K562 (cell line): ENCODE measurements at regions not wholly inside any gene's neighbourhood (a gene's known extent, or its start where the extent isn't known, plus 50 kb on each side); places are given as distances from the start of the nearest gene placed in this dataset.

ENCODE experiments used
- ATAC-seq: fragments of 200-7000 bp; cut with Tn5 transposase; 3 replicates; pipeline ENCODE4 v1.9.1; 2020; ENCODE audit warnings: moderate library complexity
- BruUV-seq: library from RNA; stranded (reverse); fragments of 400-500 nt; replicated peaks from 2 replicates; lab custom pipeline; 2021; lab: Mats Ljungman, UMichigan
- CTCF ChIA-PET: fragments of 300-600 bp; formaldehyde crosslinking; extraction: SDS; loops from one replicate; lab custom pipeline; 2021; ENCODE audit warnings: low intra/inter-chr PET ratio; lab: Yijun Ruan, JAX
- POLR2A ChIA-PET: fragments of 300-600, 350-650 bp; sonication (Branson Sonifier 250); formaldehyde crosslinking; extraction: SDS; loops from one replicate; lab custom pipeline; 2021; ENCODE audit warnings: antibody characterized with exemption, inconsistent platforms; lab: Yijun Ruan, JAX
- DNase-seq, 4 experiments: peaks; one replicate each; pipeline versions ENCODE4 v3.0.0 to v3.0.0-alpha.2; 2011 to 2018; ENCODE audit warnings: low spot score in 3 of 4, mixed read lengths in 3 of 4; ENCODE audit errors: extremely low read depth in 1 of 4
- FAIRE-seq: peaks from 2 replicates; lab custom pipeline; 2011; peaks lifted over from hg19 to GRCh38; lab: Jason Lieb, UNC
- H2AFZ ChIP-seq: 2 replicates; pipeline ENCODE4 v1.6.0; 2011; ENCODE audit warnings: low read depth, low read length, control low read depth, inconsistent platforms
- H3K27ac ChIP-seq: fragments of 200-600 bp; 3 replicates; pipeline ENCODE4 v1.8.0; 2011; ENCODE audit warnings: low read depth, mild to moderate bottlenecking, control low read depth, inconsistent platforms, low read length, moderate library complexity, mixed read lengths; ENCODE audit errors: extremely low read depth
- H3K27me3 ChIP-seq, 2 experiments: fragments of 300-600 bp in 1 of 2; 2 replicates in 1 of 2; 3 replicates in 1 of 2; pipeline versions ENCODE4 v1.6.0 to v1.8.0; 2011; ENCODE audit warnings: inconsistent platforms in 2 of 2, low read length in 2 of 2, mild to moderate bottlenecking in 1 of 2, mixed read lengths in 1 of 2, moderate library complexity in 1 of 2; ENCODE audit not compliant: control insufficient read depth in 2 of 2, insufficient read depth in 2 of 2
- H3K36me3 ChIP-seq: fragments of 300-600 bp; 3 replicates; pipeline ENCODE4 v1.8.0; 2011; ENCODE audit warnings: mild to moderate bottlenecking, low read length, inconsistent platforms; ENCODE audit not compliant: control insufficient read depth, insufficient read depth
- H3K4me1 ChIP-seq, 2 experiments: fragments of 200-600 bp in 1 of 2; replicated peaks in 1 of 2; 2 replicates in 1 of 2; 3 replicates in 1 of 2; pipeline versions ENCODE4 v1.5.1 to v1.8.0; 2011; ENCODE audit warnings: inconsistent platforms in 2 of 2, low read length in 2 of 2, mild to moderate bottlenecking in 1 of 2, mixed read lengths in 1 of 2, moderate library complexity in 1 of 2; ENCODE audit not compliant: control insufficient read depth in 2 of 2, insufficient read depth in 2 of 2
- H3K4me2 ChIP-seq: 2 replicates; pipeline ENCODE4 v1.6.1; 2011; ENCODE audit warnings: low read length, control low read depth, inconsistent platforms, mixed read lengths; ENCODE audit not compliant: insufficient read depth
- H3K4me3 ChIP-seq: fragments of 200-600 bp; sonication (generic), shearing (Covaris generic); 2 replicates; pipeline ENCODE4 v1.5.1; 2016; ENCODE audit warnings: control low read depth, inconsistent platforms
- H3K79me2 ChIP-seq: fragments of 200-600 bp; 3 replicates; pipeline ENCODE4 v1.8.0; 2011; ENCODE audit warnings: low read length, inconsistent platforms; ENCODE audit not compliant: control insufficient read depth, insufficient read depth
- H3K9ac ChIP-seq, 2 experiments: 2 replicates each; pipeline versions ENCODE4 v1.6.0 to v1.6.1; 2011; ENCODE audit warnings: low read depth in 2 of 2, low read length in 2 of 2, control low read depth in 1 of 2, inconsistent platforms in 1 of 2, mild to moderate bottlenecking in 1 of 2, mixed read lengths in 1 of 2; ENCODE audit not compliant: insufficient read depth in 1 of 2
- H3K9me1 ChIP-seq: one replicate; pipeline ENCODE4 v1.6.0; 2011; ENCODE audit warnings: inconsistent platforms, mild to moderate bottlenecking, low read length, moderate library complexity; ENCODE audit not compliant: control insufficient read depth, insufficient read depth
- H3K9me3 ChIP-seq: replicated peaks from 2 replicates; pipeline ENCODE4 v1.5.1; 2011; ENCODE audit warnings: low read depth, low read length, inconsistent platforms; ENCODE audit not compliant: control insufficient read depth, insufficient read depth
- H4K20me1 ChIP-seq: replicated peaks from 2 replicates; pipeline ENCODE4 v1.6.1; 2011; ENCODE audit warnings: low read length, inconsistent platforms, mixed read lengths; ENCODE audit not compliant: control insufficient read depth, insufficient read depth
- BCL6 ChIP-seq: fragments of 250-450 bp; sonication (Bioruptor Pico); IDR thresholded peaks from 2 replicates; pipeline ENCODE4 v1.4.0; 2020
- CBFA2T3 ChIP-seq: fragments of 450-650 bp; IDR thresholded peaks from 2 replicates; pipeline ENCODE4 v1.6.1; 2017
- HDAC1 ChIP-seq, 2 experiments: fragments of 450-650 bp; IDR thresholded peaks; 2 replicates each; pipeline ENCODE4 v1.6.1; 2016 to 2017; ENCODE audit warnings: inconsistent platforms in 1 of 2, mild to moderate bottlenecking in 1 of 2, moderate library complexity in 1 of 2
- NFATC3 ChIP-seq: fragments of 450-650 bp; IDR thresholded peaks from 2 replicates; pipeline ENCODE4 v1.6.1; 2017; ENCODE audit warnings: mild to moderate bottlenecking
- PRPF4 ChIP-seq: fragments of 200-400 bp; formaldehyde crosslinking; IDR thresholded peaks from one replicate; pipeline ENCODE4 v1.6.1; 2017; ENCODE audit warnings: low read length, low read depth, mild to moderate bottlenecking; ENCODE audit not compliant: insufficient read depth, poor library complexity, severe bottlenecking
- RFX7 ChIP-seq: fragments of 250-450 bp; sonication (Bioruptor Pico); IDR thresholded peaks from 2 replicates; pipeline ENCODE4 v1.5.1; 2021; ENCODE audit warnings: mild to moderate bottlenecking
- THAP7 ChIP-seq: fragments of 250-450 bp; sonication (Bioruptor Pico); IDR thresholded peaks from 2 replicates; pipeline ENCODE4 v1.5.0; 2021
- ZBTB2 ChIP-seq: fragments of 450-650 bp; IDR thresholded peaks from 2 replicates; pipeline ENCODE4 v1.6.1; 2016; ENCODE audit warnings: antibody characterized with exemption
- ZNF134 ChIP-seq: fragments of 250-450 bp; sonication (Bioruptor Pico); conservative IDR thresholded peaks from 2 replicates; pipeline ENCODE4 v1.4.0; 2020
- ZNF184 ChIP-seq: sonication (generic); formaldehyde crosslinking; IDR thresholded peaks from 2 replicates; pipeline ENCODE4 v1.5.0; 2020; ENCODE audit warnings: missing genetic modification reagents
- ZNF584 ChIP-seq: fragments of 200-800 bp; sonication (Bioruptor generic); IDR thresholded peaks from 2 replicates; pipeline ENCODE4 v1.6.1; 2016; ENCODE audit warnings: low read depth, mild to moderate bottlenecking, missing genetic modification characterization, missing compliant biosample characterization
- WGBS: fragments of 100-300 bp; shearing (Covaris generic); methylation state at CpG from one replicate; pipeline ENCODE4 v1.1.6; 2016; ENCODE audit warnings: low coverage, mixed read lengths; ENCODE audit not compliant: insufficient coverage; ENCODE audit errors: missing lambda C conversion rate; 5-methylcytosine and 5-hydroxymethylcytosine counted together
- in situ Hi-C: fragments of 300-500 bp; cut with MboI; formaldehyde crosslinking; loops from 4 replicates; pipeline ENCODE4 v1.15.0; 2018; ENCODE audit warnings: inconsistent platforms, mixed read lengths
- intact Hi-C: fragments of 100-400 bp; cut with micrococcal nuclease; formaldehyde crosslinking; loops from 2 replicates; pipeline ENCODE4 v1.14.2; 2022
- TF ChIP-seq, protein P1 (sequence below): fragments of 450-650 bp; formaldehyde crosslinking; IDR thresholded peaks from 2 replicates; pipeline ENCODE4 v1.4.0; 2020; ENCODE audit warnings: mild to moderate bottlenecking, moderate library complexity

DNA sequence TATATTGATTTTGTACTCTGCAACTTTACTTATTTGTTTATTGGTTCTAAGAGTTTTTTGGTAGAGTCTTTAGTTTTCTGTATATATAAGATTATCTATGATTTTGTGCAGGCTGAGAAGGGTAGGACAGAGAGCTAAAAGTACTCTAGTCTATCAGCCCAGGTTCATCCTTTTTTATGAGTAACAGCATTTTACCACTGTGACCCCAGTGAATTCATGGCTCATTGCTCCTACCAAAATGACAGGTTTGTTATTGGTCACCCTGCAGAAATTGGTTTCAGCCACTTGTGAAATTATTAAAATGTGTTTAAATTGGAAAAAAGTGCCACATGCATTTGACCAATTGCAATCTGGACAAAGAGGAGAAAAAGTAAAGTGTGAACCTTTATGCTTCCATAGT, 421.4 kb upstream of the DAB2 start:
- Histone ChIP-seq H3K4me1 (no peaks in the 10 kb centered on the region), H2AFZ (no peak overlapping the region), H3K9ac (no peak overlapping the region), H3K4me3 (no peak overlapping the region), H4K20me1 (no peaks in the 10 kb centered on the region), H3K27me3 (no peaks in the 10 kb centered on the region), H3K79me2 (no peaks in the 10 kb centered on the region), H3K4me2 (no peak overlapping the region), H3K9me3 (no peaks in the 10 kb centered on the region), H3K9me1 (no peaks in the 10 kb centered on the region), H3K36me3 (no peaks in the 10 kb centered on the region), H3K27ac (no peak overlapping the region)
- intact Hi-C loops, result no loop called here
- BruUV-seq, result no TSS peak
- DNase-seq, result no peak
- no peak for FAIRE-seq
- ChIA-PET CTCF (no interaction called here), POLR2A (no interaction called here)
- no peak for TF ChIP-seq PRPF4
- in situ Hi-C loops, result no loop called here
- no peak for ATAC-seq

GRCh38 chr5:39843767-39844166, 419.0 kb upstream of the DAB2 start:
- no peak overlapping the region for H2AFZ ChIP-seq
- TF ChIP-seq THAP7 (no peak), ZNF134 (CRISPR knock-in tag) (no peak), NFATC3 (no peak), CBFA2T3 (no peak), BCL6 (CRISPR knock-in tag) (no peak), RFX7 (CRISPR knock-in tag) (no peak), ZNF184 (no peak), HDAC1 (IDR thresholded peaks at IDR 0.05) (no peak), ZBTB2 (no peak), ZNF584 (CRISPR knock-in tag) (no peak)
- TF ChIP-seq, protein P1, sequence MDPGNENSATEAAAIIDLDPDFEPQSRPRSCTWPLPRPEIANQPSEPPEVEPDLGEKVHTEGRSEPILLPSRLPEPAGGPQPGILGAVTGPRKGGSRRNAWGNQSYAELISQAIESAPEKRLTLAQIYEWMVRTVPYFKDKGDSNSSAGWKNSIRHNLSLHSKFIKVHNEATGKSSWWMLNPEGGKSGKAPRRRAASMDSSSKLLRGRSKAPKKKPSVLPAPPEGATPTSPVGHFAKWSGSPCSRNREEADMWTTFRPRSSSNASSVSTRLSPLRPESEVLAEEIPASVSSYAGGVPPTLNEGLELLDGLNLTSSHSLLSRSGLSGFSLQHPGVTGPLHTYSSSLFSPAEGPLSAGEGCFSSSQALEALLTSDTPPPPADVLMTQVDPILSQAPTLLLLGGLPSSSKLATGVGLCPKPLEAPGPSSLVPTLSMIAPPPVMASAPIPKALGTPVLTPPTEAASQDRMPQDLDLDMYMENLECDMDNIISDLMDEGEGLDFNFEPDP (CRISPR knock-in tag), result no peak
- no peaks in the 10 kb centered on the region for H4K20me1 ChIP-seq
- no peaks in the 10 kb centered on the region for H3K79me2 ChIP-seq
- ChIA-PET POLR2A (no interaction called here), CTCF (no interaction called here)
- DNase-seq (no peak), FAIRE-seq (no peak), ATAC-seq (no peak)
- no peaks in the 10 kb centered on the region for H3K27me3 ChIP-seq
- no TSS peak for BruUV-seq
- H3K4me2 ChIP-seq, result no peak overlapping the region
- no peaks in the 10 kb centered on the region for H3K36me3 ChIP-seq
- in situ Hi-C loops, result no loop called here
- H3K4me3 ChIP-seq, result no peak overlapping the region
- intact Hi-C loops, result no loop called here
- no peak overlapping the region for H3K9ac ChIP-seq
- H3K9me1 ChIP-seq, result no peaks in the 10 kb centered on the region
- 0% methylated on average over 1 of the region's 1 CpG for WGBS
- H3K27ac ChIP-seq, result no peak overlapping the region
- no peaks in the 10 kb centered on the region for H3K4me1 ChIP-seq
- H3K9me3 ChIP-seq, result no peaks in the 10 kb centered on the region
